ENCODE measurements at regions not wholly inside any gene's neighbourhood (a gene's known extent, or its start where the extent isn't known, plus 50 kb on each side); places are given as distances from the start of the nearest gene placed in this dataset.
"Not testable (repeated sequence)": the region's sequence is repeated elsewhere in the genome, so short reads cannot be mapped to it uniquely, and the experiment has no call there.

DNA sequence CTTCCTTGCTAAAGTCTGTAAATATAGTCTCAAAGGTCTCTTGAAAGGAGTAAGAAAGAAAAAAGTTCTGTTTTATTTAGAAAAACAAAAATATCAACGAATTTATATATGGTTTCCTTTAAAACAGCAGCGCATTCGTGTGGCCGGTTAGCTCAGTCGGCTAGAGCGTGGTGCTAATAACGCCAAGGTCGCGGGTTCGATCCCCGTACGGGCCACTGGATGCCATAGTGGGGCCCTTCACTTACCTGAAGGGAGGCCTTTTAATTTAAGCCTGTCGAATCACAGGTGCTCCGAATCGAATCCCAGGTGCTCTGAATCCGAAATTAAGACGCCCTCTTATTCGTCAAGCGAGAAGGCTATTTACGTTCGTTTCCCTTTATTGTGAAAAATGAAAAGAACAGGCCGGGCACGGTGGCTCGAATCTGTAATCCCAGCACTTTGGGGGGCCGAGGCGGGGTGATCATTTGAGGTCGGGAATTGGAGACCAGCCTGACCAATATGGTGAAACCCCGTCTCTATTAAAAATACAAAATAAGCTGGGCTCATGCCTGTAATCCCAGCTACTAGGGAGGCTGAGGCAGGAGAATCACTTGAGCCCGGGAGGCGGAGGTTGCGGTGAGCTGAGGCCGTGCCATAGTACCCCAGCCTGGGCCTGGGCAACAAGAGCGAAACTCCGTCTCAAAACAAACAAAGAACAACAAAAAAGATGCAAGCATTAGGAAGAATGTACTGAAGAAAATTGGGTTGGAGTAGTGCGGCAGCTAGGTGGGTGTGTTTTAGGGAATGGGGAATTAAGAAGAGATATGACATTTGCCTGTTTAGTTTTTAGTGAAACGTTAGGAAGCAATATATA lies 195.8 kb upstream of the ZNF184 start:
- peak; percentile 89 for DNase-seq (ENCODE audit: low read depth)
- TF ChIP-seq, protein P1, sequence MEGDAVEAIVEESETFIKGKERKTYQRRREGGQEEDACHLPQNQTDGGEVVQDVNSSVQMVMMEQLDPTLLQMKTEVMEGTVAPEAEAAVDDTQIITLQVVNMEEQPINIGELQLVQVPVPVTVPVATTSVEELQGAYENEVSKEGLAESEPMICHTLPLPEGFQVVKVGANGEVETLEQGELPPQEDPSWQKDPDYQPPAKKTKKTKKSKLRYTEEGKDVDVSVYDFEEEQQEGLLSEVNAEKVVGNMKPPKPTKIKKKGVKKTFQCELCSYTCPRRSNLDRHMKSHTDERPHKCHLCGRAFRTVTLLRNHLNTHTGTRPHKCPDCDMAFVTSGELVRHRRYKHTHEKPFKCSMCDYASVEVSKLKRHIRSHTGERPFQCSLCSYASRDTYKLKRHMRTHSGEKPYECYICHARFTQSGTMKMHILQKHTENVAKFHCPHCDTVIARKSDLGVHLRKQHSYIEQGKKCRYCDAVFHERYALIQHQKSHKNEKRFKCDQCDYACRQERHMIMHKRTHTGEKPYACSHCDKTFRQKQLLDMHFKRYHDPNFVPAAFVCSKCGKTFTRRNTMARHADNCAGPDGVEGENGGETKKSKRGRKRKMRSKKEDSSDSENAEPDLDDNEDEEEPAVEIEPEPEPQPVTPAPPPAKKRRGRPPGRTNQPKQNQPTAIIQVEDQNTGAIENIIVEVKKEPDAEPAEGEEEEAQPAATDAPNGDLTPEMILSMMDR (IDR thresholded peaks at IDR 0.05; ENCODE audit: insufficient read depth, low read depth, low read length, missing control alignments), result no peak
- H3K4me3 ChIP-seq (ENCODE audit: low read depth, low read length), result peak overlapping the region; percentile 62

GRCh38 chr6:27667657-27668441 lies 194.9 kb upstream of the ZNF184 start:
- peak; percentile 47 for DNase-seq (ENCODE audit: low read depth)
- H3K4me3 ChIP-seq (ENCODE audit: low read depth, low read length), result peak overlapping the region; percentile 62
- TF ChIP-seq, protein P1 (IDR thresholded peaks at IDR 0.05; ENCODE audit: insufficient read depth, low read depth, low read length, missing control alignments), result no peak

GRCh38 chr6:27667016-27667656 lies 194.2 kb upstream of the ZNF184 start:
- H3K4me3 ChIP-seq (ENCODE audit: low read depth, low read length), result peak overlapping the region; percentile 62
- no peak for DNase-seq (ENCODE audit: low read depth)
- TF ChIP-seq, protein P1 (IDR thresholded peaks at IDR 0.05; ENCODE audit: insufficient read depth, low read depth, low read length, missing control alignments), result no peak

- H3K4me3 ChIP-seq (ENCODE audit: low read depth, low read length), result no peak overlapping the region
- TF ChIP-seq, protein P1 (IDR thresholded peaks at IDR 0.05; ENCODE audit: insufficient read depth, low read depth, low read length, missing control alignments), result no peak
- DNase-seq (ENCODE audit: low read depth), result no peak
Observed at GRCh38 chr6:27662769-27663168, 189.9 kb upstream of the ZNF184 start.

DNA sequence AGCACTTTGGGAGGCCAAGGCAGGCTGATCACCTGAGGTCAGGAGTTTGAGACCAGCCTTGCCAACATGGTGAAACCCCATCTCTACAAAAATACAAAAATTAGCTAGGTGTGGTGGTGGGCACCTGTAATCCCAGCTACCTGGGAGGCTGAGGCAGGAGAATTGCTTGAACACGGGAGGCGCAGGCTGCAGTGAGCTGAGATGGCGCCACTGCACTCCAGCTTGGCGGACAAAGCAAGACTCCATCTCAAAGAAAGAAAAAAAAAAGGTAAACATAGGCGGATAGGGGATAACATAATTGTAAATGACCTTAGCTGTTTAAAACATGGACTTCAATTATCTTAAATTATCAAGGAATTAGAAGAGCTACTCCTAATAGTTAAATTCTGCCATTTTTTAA lies 189.3 kb upstream of the ZNF184 start:
- not testable (repeated sequence) for DNase-seq (ENCODE audit: low read depth); H3K4me3 ChIP-seq (ENCODE audit: low read depth, low read length)

DNA sequence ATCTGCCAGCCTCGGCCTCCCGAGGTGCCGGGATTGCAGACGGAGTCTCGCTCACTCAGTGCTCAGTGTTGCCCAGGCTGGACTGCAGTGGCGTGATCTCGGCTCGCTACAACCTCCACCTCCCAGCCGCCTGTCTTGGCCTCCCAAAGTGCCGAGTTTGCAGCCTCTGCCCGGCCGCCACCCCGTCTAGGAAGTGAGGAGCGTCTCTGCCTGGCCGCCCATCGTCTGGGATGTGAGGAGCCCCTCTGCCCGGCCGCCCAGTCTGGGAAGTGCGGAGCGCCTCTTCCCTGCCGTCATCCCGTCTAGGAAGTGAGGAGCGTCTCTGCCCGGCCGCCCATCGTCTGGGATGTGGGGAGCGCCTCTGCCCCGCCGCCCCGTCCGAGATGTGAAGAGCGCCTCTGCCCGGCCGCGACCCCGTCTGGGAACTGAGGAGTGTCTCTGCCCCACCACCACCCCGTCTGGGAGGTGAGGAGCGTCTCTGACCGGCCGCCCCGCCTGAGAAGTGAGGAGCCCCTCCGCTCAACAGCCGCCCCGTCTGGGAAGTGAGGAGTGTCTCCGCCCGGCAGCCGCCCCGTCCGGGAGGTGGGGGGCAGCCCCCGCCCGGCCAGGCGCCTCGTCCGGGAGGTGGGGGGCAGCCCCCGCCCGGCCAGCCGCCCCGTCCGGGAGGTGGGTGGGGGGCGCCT lies 180.4 kb upstream of the ZNF184 start:
- DNase-seq (ENCODE audit: low read depth); H3K4me3 ChIP-seq (ENCODE audit: low read depth, low read length): not testable (repeated sequence)

GRCh38 chr6:27651371-27651732 lies 178.4 kb upstream of the ZNF184 start:
- H3K4me3 ChIP-seq (ENCODE audit: low read depth, low read length), result no peak overlapping the region
- DNase-seq (ENCODE audit: low read depth), result no peak
- TF ChIP-seq, protein P1 (IDR thresholded peaks at IDR 0.05; ENCODE audit: insufficient read depth, low read depth, low read length, missing control alignments), result no peak
